PC-3 (cell line): ENCODE measurements at regions not wholly inside any gene's neighbourhood (a gene's known extent, or its start where the extent isn't known, plus 50 kb on each side); places are given as distances from the start of the nearest gene placed in this dataset.

Experiments
- ATAC-seq: fragments of 200-7000 bp; cut with Tn5 transposase; 2 replicates; pipeline ENCODE4 v1.9.1; 2020; ENCODE audit warnings: mild to moderate bottlenecking, moderate library complexity
- BruUV-seq: library from RNA; stranded (reverse); fragments of 400-500 nt; replicated peaks from 2 replicates; lab custom pipeline; 2021; lab: Mats Ljungman, UMichigan
- CTCF ChIA-PET: fragments of 300-600 bp; sonication (Branson Sonifier 250); formaldehyde crosslinking; loops from one replicate; lab custom pipeline; 2022; ENCODE audit warnings: antibody characterized with exemption; lab: Charles Lee
- POLR2A ChIA-PET: fragments of 300-600 bp; sonication (Branson Sonifier 250); formaldehyde crosslinking; loops from one replicate; lab custom pipeline; 2022; ENCODE audit warnings: antibody characterized with exemption; ENCODE audit not compliant: unreplicated experiment; lab: Charles Lee
- DNase-seq: peaks from one replicate; pipeline ENCODE4 v3.0.0-alpha.2; 2015
- H2AFZ ChIP-seq: fragments of 300-600 bp; sonication (generic); 2 replicates; pipeline ENCODE4 v1.6.0; 2016; ENCODE audit warnings: antibody characterized with exemption, low read length
- H3F3A ChIP-seq: fragments of 300-600 bp; sonication (generic); one replicate; pipeline ENCODE4 v1.6.0; 2017; ENCODE audit warnings: antibody characterized with exemption, low read length, control low read depth, mild to moderate bottlenecking; ENCODE audit not compliant: unreplicated experiment
- H3K27ac ChIP-seq: fragments of 300-600 bp; sonication (generic); 2 replicates; pipeline ENCODE4 v1.5.1; 2016; ENCODE audit warnings: mild to moderate bottlenecking, low read length
- H3K27me3 ChIP-seq: fragments of 300-600 bp; sonication (generic); 2 replicates; pipeline ENCODE4 v1.6.1; 2016; ENCODE audit warnings: low read length, mixed read lengths
- H3K36me3 ChIP-seq: fragments of 300-600 bp; sonication (generic); 2 replicates; pipeline ENCODE4 v1.6.1; 2016; ENCODE audit warnings: low read depth, mixed run types, low read length, mixed read lengths
- H3K4me1 ChIP-seq: fragments of 300-600 bp; sonication (generic); 2 replicates; pipeline ENCODE4 v1.5.1; 2016; ENCODE audit warnings: low read length; ENCODE audit not compliant: insufficient read depth
- H3K4me2 ChIP-seq: fragments of 300-600 bp; sonication (generic); 2 replicates; pipeline ENCODE4 v1.6.0; 2016; ENCODE audit warnings: low read length
- H3K4me3 ChIP-seq: fragments of 300-600 bp; sonication (generic); 2 replicates; pipeline ENCODE4 v1.5.1; 2016; ENCODE audit warnings: mild to moderate bottlenecking, low read length, mixed read lengths
- H3K79me2 ChIP-seq: fragments of 300-600 bp; sonication (generic); 2 replicates; pipeline ENCODE4 v1.6.1; 2017; ENCODE audit warnings: low read length, mixed read lengths
- H3K9ac ChIP-seq: fragments of 300-600 bp; sonication (generic); 2 replicates; pipeline ENCODE4 v1.6.0; 2016; ENCODE audit warnings: mild to moderate bottlenecking, low read length
- H3K9me2 ChIP-seq: fragments of 300-600 bp; sonication (generic); replicated peaks from 2 replicates; pipeline ENCODE4 v1.6.1; 2016; ENCODE audit warnings: mixed run types, low read length, mixed read lengths
- H3K9me3 ChIP-seq: fragments of 300-600 bp; sonication (generic); 2 replicates; pipeline ENCODE4 v1.6.1; 2016; ENCODE audit warnings: low read length, mixed read lengths
- H4K20me1 ChIP-seq: fragments of 300-600 bp; sonication (generic); 2 replicates; pipeline ENCODE4 v1.6.1; 2016; ENCODE audit warnings: low read length, mixed read lengths
- EZH2 ChIP-seq: fragments of 300-600 bp; sonication (generic); IDR thresholded peaks from one replicate; pipeline ENCODE4 v1.6.1; 2017; ENCODE audit warnings: antibody characterized with exemption, mild to moderate bottlenecking, low read length; ENCODE audit not compliant: unreplicated experiment
- EZH2phosphoT487 ChIP-seq: fragments of 300-600 bp; sonication (generic); IDR thresholded peaks from 2 replicates; pipeline ENCODE4 v1.6.1; 2018; ENCODE audit warnings: mild to moderate bottlenecking, antibody characterized with exemption, low read length, borderline replicate concordance
- intact Hi-C: fragments of 100-400 bp; cut with micrococcal nuclease; formaldehyde crosslinking; loops from 2 replicates; pipeline ENCODE4 v1.9.0; 2023
- TF ChIP-seq, protein P1 (sequence below): fragments of 300-600 bp; sonication (generic); conservative IDR thresholded peaks from 2 replicates; pipeline ENCODE4 v1.5.1; 2017; ENCODE audit warnings: antibody characterized with exemption, low read depth, mild to moderate bottlenecking, low read length

GRCh38 chr1:193960040-193960439 is 773.6 kb upstream of the B3GALT2 start:
- DNase-seq (no peak), ATAC-seq (no peak)
- no peak overlapping the region for H3K4me3 ChIP-seq
- no peak overlapping the region for H3K4me2 ChIP-seq
- BruUV-seq, result no TSS peak
- H3K79me2 ChIP-seq, result no peaks in the 10 kb centered on the region
- H3K9me3 ChIP-seq, result no peaks in the 10 kb centered on the region
- no peaks in the 10 kb centered on the region for H3K9me2 ChIP-seq
- POLR2A ChIA-PET, result no interaction called here
- CTCF ChIA-PET, result no interaction called here
- no peaks in the 10 kb centered on the region for H3F3A ChIP-seq
- H3K9ac ChIP-seq, result no peak overlapping the region
- H3K36me3 ChIP-seq, result no peaks in the 10 kb centered on the region
- intact Hi-C loops, result no loop called here
- H2AFZ ChIP-seq, result no peak overlapping the region
- TF ChIP-seq EZH2, result no peak
- H4K20me1 ChIP-seq, result no peaks in the 10 kb centered on the region
- no peak overlapping the region for H3K27ac ChIP-seq
- no peaks in the 10 kb centered on the region for H3K27me3 ChIP-seq
- no peaks in the 10 kb centered on the region for H3K4me1 ChIP-seq

DNA sequence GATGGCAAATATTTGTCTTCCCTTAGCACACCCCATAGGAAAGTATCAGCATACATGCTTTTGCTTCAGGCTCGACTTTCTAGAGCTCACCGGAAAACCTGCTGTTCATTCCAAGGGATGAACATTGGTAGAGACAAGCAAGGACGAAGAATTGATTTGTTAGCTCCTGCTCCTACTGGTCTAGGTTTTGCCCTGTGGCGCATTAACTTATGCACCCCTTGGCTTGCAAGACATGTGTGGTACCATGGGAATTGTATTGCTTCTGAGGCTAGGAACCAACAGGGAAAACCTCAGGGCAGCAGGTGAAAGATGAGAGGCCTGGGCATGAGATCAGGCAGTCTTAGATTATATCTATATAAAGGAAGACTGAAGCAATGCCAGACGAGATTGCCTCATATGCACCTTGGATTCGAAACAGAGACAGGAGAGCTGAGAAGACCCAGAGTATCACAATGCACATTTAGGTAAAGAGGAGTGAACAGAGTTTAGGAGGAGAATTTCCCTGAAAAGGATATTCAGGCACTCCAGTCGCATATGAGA is 771.2 kb upstream of the B3GALT2 start:
- ChIA-PET POLR2A (no interaction called here), CTCF (no interaction called here)
- Histone ChIP-seq H3K9me3 (no peaks in the 10 kb centered on the region), H4K20me1 (no peaks in the 10 kb centered on the region), H3K27me3 (no peaks in the 10 kb centered on the region), H3K79me2 (no peaks in the 10 kb centered on the region), H3K4me2 (no peak overlapping the region), H3K9ac (no peak overlapping the region), H3K4me1 (no peaks in the 10 kb centered on the region), H3K9me2 (no peaks in the 10 kb centered on the region), H3F3A (no peaks in the 10 kb centered on the region), H3K36me3 (no peaks in the 10 kb centered on the region), H3K27ac (no peak overlapping the region), H3K4me3 (no peak overlapping the region), H2AFZ (no peak overlapping the region)
- ATAC-seq (no peak), DNase-seq (no peak)
- no peak for TF ChIP-seq EZH2
- no TSS peak for BruUV-seq
- intact Hi-C loops, result no loop called here

- no TSS peak for BruUV-seq
- intact Hi-C loops, result no loop called here
- POLR2A ChIA-PET, result no interaction called here
- Histone ChIP-seq H4K20me1 (no peaks in the 10 kb centered on the region), H3K9ac (no peak overlapping the region), H3F3A (no peaks in the 10 kb centered on the region), H3K4me1 (no peaks in the 10 kb centered on the region), H3K79me2 (no peaks in the 10 kb centered on the region), H3K27me3 (no peaks in the 10 kb centered on the region), H3K4me2 (no peak overlapping the region), H3K36me3 (no peaks in the 10 kb centered on the region), H3K4me3 (no peak overlapping the region), H3K9me3 (no peaks in the 10 kb centered on the region), H2AFZ (no peak overlapping the region), H3K9me2 (no peaks in the 10 kb centered on the region), H3K27ac (no peak overlapping the region)
- CTCF ChIA-PET, result no interaction called here
- TF ChIP-seq EZH2 (no peak), EZH2phosphoT487 (no peak)
- TF ChIP-seq, protein P1, sequence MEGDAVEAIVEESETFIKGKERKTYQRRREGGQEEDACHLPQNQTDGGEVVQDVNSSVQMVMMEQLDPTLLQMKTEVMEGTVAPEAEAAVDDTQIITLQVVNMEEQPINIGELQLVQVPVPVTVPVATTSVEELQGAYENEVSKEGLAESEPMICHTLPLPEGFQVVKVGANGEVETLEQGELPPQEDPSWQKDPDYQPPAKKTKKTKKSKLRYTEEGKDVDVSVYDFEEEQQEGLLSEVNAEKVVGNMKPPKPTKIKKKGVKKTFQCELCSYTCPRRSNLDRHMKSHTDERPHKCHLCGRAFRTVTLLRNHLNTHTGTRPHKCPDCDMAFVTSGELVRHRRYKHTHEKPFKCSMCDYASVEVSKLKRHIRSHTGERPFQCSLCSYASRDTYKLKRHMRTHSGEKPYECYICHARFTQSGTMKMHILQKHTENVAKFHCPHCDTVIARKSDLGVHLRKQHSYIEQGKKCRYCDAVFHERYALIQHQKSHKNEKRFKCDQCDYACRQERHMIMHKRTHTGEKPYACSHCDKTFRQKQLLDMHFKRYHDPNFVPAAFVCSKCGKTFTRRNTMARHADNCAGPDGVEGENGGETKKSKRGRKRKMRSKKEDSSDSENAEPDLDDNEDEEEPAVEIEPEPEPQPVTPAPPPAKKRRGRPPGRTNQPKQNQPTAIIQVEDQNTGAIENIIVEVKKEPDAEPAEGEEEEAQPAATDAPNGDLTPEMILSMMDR, result no peak
- DNase-seq, result no peak
- ATAC-seq, result no peak
These were observed 766.5 kb upstream of the B3GALT2 start for GRCh38 chr1:193952778-193953374.
